K562 (cell line): ENCODE measurements at regions not wholly inside any gene's neighbourhood (a gene's known extent, or its start where the extent isn't known, plus 50 kb on each side); places are given as distances from the start of the nearest gene placed in this dataset.

Experiments
- NR2C2 ChIP-seq, 2 experiments: fragments of 200-800 bp in 1 of 2; sonication (Bioruptor generic) in 1 of 2; sonication (generic) in 1 of 2; formaldehyde crosslinking in 1 of 2; IDR thresholded peaks; 2 replicates each; pipeline versions ENCODE4 v1.6.1 to v1.8.0; 2016 to 2022; ENCODE audit warnings: mild to moderate bottlenecking in 1 of 2, missing compliant biosample characterization in 1 of 2, missing genetic modification characterization in 1 of 2, missing genetic modification reagents in 1 of 2
- TF ChIP-seq, protein P1 (sequence below): sonication (generic); formaldehyde crosslinking; IDR thresholded peaks from 2 replicates; pipeline ENCODE4 v1.8.1; 2023; ENCODE audit warnings: missing genetic modification reagents, mild to moderate bottlenecking, borderline replicate concordance
- TF ChIP-seq, protein P2 (sequence below): fragments of 450-650 bp; IDR thresholded peaks from 2 replicates; pipeline ENCODE4 v1.6.1; 2016; ENCODE audit warnings: mild to moderate bottlenecking, moderate library complexity

GRCh38 chr7:66507764-66508296 is 120.9 kb upstream of the KCTD7 start (continued):
- TF ChIP-seq, protein P1, sequence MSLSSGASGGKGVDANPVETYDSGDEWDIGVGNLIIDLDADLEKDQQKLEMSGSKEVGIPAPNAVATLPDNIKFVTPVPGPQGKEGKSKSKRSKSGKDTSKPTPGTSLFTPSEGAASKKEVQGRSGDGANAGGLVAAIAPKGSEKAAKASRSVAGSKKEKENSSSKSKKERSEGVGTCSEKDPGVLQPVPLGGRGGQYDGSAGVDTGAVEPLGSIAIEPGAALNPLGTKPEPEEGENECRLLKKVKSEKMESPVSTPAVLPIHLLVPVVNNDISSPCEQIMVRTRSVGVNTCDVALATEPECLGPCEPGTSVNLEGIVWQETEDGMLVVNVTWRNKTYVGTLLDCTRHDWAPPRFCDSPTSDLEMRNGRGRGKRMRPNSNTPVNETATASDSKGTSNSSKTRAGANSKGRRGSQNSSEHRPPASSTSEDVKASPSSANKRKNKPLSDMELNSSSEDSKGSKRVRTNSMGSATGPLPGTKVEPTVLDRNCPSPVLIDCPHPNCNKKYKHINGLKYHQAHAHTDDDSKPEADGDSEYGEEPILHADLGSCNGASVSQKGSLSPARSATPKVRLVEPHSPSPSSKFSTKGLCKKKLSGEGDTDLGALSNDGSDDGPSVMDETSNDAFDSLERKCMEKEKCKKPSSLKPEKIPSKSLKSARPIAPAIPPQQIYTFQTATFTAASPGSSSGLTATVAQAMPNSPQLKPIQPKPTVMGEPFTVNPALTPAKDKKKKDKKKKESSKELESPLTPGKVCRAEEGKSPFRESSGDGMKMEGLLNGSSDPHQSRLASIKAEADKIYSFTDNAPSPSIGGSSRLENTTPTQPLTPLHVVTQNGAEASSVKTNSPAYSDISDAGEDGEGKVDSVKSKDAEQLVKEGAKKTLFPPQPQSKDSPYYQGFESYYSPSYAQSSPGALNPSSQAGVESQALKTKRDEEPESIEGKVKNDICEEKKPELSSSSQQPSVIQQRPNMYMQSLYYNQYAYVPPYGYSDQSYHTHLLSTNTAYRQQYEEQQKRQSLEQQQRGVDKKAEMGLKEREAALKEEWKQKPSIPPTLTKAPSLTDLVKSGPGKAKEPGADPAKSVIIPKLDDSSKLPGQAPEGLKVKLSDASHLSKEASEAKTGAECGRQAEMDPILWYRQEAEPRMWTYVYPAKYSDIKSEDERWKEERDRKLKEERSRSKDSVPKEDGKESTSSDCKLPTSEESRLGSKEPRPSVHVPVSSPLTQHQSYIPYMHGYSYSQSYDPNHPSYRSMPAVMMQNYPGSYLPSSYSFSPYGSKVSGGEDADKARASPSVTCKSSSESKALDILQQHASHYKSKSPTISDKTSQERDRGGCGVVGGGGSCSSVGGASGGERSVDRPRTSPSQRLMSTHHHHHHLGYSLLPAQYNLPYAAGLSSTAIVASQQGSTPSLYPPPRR (CRISPR knock-in tag) = no peak
- TF ChIP-seq, protein P2, sequence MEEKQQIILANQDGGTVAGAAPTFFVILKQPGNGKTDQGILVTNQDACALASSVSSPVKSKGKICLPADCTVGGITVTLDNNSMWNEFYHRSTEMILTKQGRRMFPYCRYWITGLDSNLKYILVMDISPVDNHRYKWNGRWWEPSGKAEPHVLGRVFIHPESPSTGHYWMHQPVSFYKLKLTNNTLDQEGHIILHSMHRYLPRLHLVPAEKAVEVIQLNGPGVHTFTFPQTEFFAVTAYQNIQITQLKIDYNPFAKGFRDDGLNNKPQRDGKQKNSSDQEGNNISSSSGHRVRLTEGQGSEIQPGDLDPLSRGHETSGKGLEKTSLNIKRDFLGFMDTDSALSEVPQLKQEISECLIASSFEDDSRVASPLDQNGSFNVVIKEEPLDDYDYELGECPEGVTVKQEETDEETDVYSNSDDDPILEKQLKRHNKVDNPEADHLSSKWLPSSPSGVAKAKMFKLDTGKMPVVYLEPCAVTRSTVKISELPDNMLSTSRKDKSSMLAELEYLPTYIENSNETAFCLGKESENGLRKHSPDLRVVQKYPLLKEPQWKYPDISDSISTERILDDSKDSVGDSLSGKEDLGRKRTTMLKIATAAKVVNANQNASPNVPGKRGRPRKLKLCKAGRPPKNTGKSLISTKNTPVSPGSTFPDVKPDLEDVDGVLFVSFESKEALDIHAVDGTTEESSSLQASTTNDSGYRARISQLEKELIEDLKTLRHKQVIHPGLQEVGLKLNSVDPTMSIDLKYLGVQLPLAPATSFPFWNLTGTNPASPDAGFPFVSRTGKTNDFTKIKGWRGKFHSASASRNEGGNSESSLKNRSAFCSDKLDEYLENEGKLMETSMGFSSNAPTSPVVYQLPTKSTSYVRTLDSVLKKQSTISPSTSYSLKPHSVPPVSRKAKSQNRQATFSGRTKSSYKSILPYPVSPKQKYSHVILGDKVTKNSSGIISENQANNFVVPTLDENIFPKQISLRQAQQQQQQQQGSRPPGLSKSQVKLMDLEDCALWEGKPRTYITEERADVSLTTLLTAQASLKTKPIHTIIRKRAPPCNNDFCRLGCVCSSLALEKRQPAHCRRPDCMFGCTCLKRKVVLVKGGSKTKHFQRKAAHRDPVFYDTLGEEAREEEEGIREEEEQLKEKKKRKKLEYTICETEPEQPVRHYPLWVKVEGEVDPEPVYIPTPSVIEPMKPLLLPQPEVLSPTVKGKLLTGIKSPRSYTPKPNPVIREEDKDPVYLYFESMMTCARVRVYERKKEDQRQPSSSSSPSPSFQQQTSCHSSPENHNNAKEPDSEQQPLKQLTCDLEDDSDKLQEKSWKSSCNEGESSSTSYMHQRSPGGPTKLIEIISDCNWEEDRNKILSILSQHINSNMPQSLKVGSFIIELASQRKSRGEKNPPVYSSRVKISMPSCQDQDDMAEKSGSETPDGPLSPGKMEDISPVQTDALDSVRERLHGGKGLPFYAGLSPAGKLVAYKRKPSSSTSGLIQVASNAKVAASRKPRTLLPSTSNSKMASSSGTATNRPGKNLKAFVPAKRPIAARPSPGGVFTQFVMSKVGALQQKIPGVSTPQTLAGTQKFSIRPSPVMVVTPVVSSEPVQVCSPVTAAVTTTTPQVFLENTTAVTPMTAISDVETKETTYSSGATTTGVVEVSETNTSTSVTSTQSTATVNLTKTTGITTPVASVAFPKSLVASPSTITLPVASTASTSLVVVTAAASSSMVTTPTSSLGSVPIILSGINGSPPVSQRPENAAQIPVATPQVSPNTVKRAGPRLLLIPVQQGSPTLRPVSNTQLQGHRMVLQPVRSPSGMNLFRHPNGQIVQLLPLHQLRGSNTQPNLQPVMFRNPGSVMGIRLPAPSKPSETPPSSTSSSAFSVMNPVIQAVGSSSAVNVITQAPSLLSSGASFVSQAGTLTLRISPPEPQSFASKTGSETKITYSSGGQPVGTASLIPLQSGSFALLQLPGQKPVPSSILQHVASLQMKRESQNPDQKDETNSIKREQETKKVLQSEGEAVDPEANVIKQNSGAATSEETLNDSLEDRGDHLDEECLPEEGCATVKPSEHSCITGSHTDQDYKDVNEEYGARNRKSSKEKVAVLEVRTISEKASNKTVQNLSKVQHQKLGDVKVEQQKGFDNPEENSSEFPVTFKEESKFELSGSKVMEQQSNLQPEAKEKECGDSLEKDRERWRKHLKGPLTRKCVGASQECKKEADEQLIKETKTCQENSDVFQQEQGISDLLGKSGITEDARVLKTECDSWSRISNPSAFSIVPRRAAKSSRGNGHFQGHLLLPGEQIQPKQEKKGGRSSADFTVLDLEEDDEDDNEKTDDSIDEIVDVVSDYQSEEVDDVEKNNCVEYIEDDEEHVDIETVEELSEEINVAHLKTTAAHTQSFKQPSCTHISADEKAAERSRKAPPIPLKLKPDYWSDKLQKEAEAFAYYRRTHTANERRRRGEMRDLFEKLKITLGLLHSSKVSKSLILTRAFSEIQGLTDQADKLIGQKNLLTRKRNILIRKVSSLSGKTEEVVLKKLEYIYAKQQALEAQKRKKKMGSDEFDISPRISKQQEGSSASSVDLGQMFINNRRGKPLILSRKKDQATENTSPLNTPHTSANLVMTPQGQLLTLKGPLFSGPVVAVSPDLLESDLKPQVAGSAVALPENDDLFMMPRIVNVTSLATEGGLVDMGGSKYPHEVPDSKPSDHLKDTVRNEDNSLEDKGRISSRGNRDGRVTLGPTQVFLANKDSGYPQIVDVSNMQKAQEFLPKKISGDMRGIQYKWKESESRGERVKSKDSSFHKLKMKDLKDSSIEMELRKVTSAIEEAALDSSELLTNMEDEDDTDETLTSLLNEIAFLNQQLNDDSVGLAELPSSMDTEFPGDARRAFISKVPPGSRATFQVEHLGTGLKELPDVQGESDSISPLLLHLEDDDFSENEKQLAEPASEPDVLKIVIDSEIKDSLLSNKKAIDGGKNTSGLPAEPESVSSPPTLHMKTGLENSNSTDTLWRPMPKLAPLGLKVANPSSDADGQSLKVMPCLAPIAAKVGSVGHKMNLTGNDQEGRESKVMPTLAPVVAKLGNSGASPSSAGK = no peak
- TF ChIP-seq NR2C2 (CRISPR knock-in tag; IDR thresholded peaks at IDR 0.05) (no peak), NR2C2 (tag; IDR thresholded peaks at IDR 0.05) (no peak)
- TF ChIP-seq, all 486 proteins: peak for 0
